EH (cell line): ENCODE measurements at regions not wholly inside any gene's neighbourhood (a gene's known extent, or its start where the extent isn't known, plus 50 kb on each side); places are given as distances from the start of the nearest gene placed in this dataset.
"Not testable (repeated sequence)": the region's sequence is repeated elsewhere in the genome, so short reads cannot be mapped to it uniquely, and the experiment has no call there.

Experiments
- DNase-seq: peaks from one replicate; pipeline ENCODE4 v3.0.0-alpha.2; 2015; ENCODE audit warnings: low read depth

- no peak for DNase-seq
Observed at GRCh38 chr12:4191642-4192041, 81.9 kb upstream of the CCND2 start.

GRCh38 chr12:4191149-4191548, 82.4 kb upstream of the CCND2 start:
- no peak for DNase-seq

DNA sequence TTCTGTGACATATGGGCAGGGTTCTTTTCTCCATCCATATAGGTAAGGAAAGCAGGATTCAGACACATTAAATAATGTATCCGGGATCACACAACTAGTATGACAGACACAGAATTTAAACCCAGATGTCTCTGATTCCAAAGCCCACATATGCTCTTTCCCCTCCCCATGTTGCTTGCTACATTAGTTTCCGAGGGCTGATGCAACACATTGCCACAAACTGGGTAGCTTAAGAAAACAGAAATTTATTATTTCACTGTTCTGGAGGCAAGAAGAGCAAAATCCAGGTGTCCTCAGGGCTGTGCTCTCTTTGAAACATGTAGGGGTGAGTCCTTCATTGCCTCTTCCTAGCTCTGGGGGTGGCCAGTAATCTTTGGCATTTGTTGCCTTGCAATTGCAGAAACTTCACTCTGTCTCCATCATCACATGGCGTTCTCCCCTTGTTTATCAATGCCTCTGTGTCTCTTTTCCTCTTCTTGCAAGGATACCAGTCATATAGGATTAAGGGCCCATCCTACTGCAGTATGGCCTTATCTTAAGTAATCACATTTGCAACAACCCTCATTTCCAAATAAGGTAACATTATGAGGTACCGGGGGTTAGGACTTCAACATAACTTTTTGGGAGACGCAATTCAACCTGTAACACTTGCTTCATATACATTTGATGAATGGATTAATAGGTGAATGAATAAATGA, 83.0 kb upstream of the CCND2 start:
- no peak for DNase-seq

- DNase-seq, result no peak
Observed at GRCh38 chr12:4189721-4190120, 83.8 kb upstream of the CCND2 start.

- no peak for DNase-seq
Observed at GRCh38 chr12:4187916-4188315, 85.6 kb upstream of the CCND2 start.

GRCh38 chr12:4187315-4187714, 86.2 kb upstream of the CCND2 start:
- not testable (repeated sequence) for DNase-seq

GRCh38 chr12:4178424-4179170, 95.0 kb upstream of the CCND2 start:
- no peak for DNase-seq

DNA sequence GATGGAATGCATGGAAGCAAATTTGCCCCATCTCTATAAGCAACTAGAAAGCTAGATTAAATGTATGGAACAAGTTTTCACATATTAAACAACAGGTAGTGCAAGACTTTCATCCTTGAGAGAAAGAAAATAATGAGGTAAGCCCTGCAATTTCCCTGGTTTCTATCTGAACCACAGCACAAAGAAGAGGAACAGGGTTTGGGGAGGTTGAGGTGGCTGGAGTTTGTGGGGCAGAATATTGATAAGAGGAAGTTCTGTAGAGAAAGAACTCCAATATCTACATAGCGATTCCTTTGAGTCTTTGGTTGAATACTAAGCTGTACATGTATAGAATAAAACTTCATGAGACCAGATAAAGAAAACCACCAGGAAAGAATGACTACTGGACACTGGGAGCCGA, 96.3 kb upstream of the CCND2 start:
- no peak for DNase-seq

DNA sequence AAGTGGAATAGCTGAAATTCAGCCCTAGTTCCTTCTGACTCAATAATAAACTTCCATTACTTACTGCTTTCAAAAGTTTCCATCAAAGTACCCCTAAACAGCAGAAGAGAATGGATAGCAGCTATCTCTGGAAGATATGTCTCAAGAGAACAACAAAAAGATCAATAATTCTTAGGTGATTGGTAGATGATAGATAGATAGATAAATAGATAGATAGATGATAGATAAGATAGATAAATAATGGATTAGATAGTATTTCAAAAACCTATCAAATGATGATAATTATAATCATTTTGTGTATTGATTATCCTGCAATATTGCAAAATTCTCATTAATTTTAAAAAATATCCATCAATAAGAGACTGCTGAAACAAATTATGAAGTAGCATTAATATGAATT, 97.4 kb upstream of the CCND2 start:
- DNase-seq, result no peak

DNA sequence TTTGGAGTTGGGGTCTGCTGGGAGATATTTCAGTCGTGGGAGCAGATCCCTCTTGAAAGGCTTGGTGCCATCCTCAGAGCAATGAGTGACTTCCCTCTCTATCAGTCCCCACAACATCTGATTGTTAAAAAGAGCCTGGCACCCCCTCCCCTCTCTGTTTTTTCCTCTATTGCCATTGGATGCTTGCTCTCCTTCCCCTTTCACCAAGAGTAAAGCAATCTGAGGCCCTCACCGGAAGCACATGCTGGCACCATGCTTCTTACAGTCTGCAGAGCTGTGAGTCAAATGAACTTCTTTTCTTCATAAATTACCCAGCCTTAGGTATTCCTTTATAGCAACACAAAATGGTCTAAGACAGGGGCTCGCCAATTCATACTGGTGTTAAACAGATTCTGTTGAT, 99.1 kb upstream of the CCND2 start:
- DNase-seq, result no peak

DNA sequence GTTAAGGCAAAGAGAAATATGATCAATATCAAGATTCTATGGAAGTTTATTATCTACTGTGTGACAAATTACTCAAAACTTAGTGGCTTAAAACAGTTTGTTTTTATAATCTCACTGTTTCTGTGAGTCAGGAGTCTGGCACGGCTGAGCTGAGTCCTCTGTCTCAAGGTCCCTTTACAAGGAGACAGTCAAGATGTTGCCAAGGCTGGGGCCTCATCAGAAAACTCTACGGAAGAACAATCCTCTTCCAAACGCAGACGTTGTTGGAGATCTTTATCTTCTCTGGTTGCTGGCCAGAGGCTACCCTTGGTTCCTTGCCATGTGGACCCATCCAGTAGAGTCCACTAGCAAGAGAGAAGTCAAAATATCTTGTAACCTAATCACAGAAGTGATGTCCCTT, 100.6 kb upstream of the CCND2 start:
- peak; percentile 77 for DNase-seq

DNA sequence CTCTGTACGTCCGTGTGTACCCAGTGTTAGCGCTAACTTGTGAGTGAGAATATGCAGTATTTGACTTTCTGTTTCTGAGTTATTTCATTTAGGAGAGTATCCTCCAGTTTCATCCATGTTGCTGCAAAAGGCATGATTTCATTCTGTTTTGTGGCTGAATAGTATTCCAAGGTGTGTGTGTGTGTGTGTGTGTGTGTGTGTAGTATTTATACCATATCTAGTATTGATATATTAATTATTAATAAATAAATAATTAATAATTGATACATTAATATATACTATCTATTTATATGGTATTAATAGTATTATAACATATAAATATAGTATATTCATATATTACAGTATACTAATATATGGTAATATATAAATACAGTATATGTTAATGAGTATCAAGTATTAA, 101.8 kb upstream of the CCND2 start:
- DNase-seq, result no peak

DNA sequence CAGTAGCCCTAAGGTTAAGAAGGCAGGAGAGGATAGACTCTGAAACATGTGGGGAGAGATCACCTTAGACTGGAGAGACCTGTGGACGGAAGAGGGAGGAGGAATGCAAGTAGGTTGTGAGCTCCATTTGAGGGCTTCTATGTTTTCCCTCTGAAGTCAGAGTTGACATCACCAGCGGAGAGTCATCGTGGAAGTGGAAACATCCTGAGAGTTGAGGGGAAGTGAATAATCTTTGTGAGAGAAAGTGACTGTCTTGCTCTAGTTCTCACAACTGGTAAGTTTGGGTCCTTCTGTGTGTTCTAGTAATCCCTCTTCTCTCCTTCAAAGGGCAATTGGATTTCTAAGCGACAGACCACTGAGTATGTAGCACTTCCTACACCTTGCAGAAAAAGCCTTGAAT, 103.6 kb upstream of the CCND2 start:
- DNase-seq, result no peak

GRCh38 chr12:4169531-4169930, 104.0 kb upstream of the CCND2 start:
- no peak for DNase-seq

- no peak for DNase-seq
Observed at GRCh38 chr12:4168036-4168435, 105.5 kb upstream of the CCND2 start.

DNA sequence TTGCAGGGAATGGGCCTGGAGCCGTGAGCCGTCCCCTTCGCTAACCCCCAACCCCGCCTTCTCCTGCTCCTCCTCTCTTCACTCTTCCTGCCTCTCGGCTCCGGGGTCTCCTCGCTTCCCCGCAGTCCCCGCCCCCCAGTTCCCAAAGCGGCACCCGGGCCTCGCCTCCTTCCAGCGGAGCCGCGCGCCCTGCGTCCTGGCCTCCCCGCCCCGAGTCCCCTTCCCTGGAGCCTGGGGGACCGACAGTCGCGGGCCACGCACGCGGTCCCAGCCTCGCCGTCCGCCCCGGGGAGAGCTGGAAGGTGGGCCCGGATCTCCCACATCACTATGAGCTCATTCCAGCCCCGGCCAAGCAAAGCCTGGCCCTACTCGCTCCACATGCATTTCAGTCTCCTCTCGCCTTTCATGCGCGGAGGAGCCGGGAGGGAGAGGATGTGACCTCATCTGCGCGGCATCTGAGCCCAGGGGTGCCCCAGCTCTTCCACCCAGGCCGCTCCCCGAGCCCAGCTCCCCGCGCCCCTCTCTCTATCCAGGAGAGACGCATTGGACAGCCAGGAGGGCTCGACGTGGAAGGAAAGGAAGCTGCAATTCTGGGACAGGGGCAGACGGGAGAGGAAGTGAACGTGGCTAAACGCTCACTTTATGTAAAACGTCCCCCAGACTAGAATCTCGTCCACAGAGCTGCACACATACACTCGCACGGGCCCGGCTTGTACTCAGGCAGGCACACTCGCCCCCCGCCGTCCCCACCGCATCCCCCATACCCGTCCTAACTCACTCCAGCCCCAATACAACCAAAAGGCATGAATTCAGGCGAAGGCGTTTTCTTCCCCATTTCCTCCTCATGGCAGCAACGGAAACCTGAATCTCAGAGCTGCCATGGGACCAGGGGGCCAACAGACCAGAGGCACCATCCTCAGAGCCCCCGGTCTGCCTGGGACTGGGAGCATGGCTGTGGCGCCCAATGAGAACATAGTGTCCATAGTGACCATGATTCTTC, 108.7 kb upstream of the CCND2 start:
- DNase-seq, result peak; percentile 80

GRCh38 chr12:4164188-4164558, 109.4 kb upstream of the CCND2 start:
- DNase-seq, result no peak

- no peak for DNase-seq
Observed at GRCh38 chr12:4161718-4162117, 111.8 kb upstream of the CCND2 start.

GRCh38 chr12:4160314-4161040, 113.1 kb upstream of the CCND2 start:
- DNase-seq, result no peak

- no peak for DNase-seq
Observed at GRCh38 chr12:4159851-4160250, 113.7 kb upstream of the CCND2 start.

DNA sequence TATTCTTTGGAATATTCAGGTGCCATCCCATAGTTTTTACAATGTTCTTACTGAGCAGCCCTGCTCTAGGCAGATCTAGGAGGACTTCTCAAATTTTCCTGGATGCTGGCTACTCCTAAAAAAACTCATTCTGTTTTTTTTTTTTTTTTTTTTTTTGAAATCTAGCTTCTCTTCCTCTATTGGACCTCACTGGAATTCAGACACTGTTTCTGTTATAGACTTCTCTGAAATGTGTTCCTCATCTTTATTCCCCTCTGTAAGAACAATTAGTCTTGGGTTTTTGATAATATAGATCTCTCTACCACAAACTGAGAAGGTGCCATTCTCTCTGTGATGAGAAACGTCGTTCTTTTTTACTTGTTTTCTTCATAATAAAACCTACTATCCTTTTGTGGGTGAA, 115.3 kb upstream of the CCND2 start:
- no peak for DNase-seq

GRCh38 chr12:4157122-4157521, 116.4 kb upstream of the CCND2 start:
- no peak for DNase-seq
